GM23338 (cell line): ENCODE measurements at regions not wholly inside any gene's neighbourhood (a gene's known extent, or its start where the extent isn't known, plus 50 kb on each side); places are given as distances from the start of the nearest gene placed in this dataset.

ENCODE experiments used
- ATAC-seq: fragments of 200-7000 bp; cut with Tn5 transposase; 3 replicates; pipeline ENCODE4 v1.9.1; 2020
- DNase-seq: peaks from one replicate; pipeline ENCODE4 v3.0.0-alpha.2; 2015; ENCODE audit warnings: low spot score
- H2AFZ ChIP-seq: fragments of 200-600 bp; sonication (generic); 2 replicates; pipeline ENCODE4 v1.8.0; 2016; ENCODE audit warnings: antibody characterized with exemption, mild to moderate bottlenecking, moderate library complexity
- H3F3A ChIP-seq: fragments of 200-600 bp; sonication (generic); replicated peaks from 2 replicates; pipeline ENCODE4 v1.8.0; 2017; ENCODE audit warnings: antibody characterized with exemption, mixed run types, low read depth
- H3K27ac ChIP-seq: fragments of 200-600 bp; sonication (generic); 2 replicates; pipeline ENCODE4 v1.6.1; 2016; ENCODE audit warnings: low read depth
- H3K27me3 ChIP-seq: fragments of 200-600 bp; sonication (generic); 2 replicates; pipeline ENCODE4 v1.8.0; 2016; ENCODE audit warnings: mild to moderate bottlenecking, mixed run types, moderate library complexity; ENCODE audit not compliant: insufficient read depth
- H3K36me3 ChIP-seq: fragments of 200-600 bp; sonication (generic); 2 replicates; pipeline ENCODE4 v1.8.0; 2016; ENCODE audit warnings: mild to moderate bottlenecking; ENCODE audit not compliant: insufficient read depth
- H3K4me1 ChIP-seq: fragments of 200-600 bp; sonication (generic); 2 replicates; pipeline ENCODE4 v1.8.0; 2016; ENCODE audit warnings: mild to moderate bottlenecking, moderate library complexity; ENCODE audit not compliant: insufficient read depth
- H3K4me2 ChIP-seq: fragments of 200-600 bp; sonication (generic); 2 replicates; pipeline ENCODE4 v1.7.1; 2017; ENCODE audit warnings: mixed run types
- H3K4me3 ChIP-seq: fragments of 200-600 bp; sonication (generic); 2 replicates; pipeline ENCODE4 v1.6.1; 2016; ENCODE audit warnings: mixed run types
- H3K79me2 ChIP-seq: fragments of 200-600 bp; sonication (generic); replicated peaks from 2 replicates; pipeline ENCODE4 v1.8.0; 2017; ENCODE audit warnings: mild to moderate bottlenecking; ENCODE audit not compliant: insufficient read depth
- H3K9me2 ChIP-seq: fragments of 200-600 bp; sonication (generic); 2 replicates; pipeline ENCODE4 v1.8.0; 2017; ENCODE audit not compliant: insufficient read depth
- H4K20me1 ChIP-seq: fragments of 200-600 bp; sonication (generic); replicated peaks from 2 replicates; pipeline ENCODE4 v1.8.0; 2017; ENCODE audit warnings: mild to moderate bottlenecking; ENCODE audit not compliant: insufficient read depth
- H3K27ac Mint-ChIP-seq: 2 replicates; pipeline ENCODE4 v1.8.0; 2020; ENCODE audit warnings: inconsistent platforms, mild to moderate bottlenecking, moderate library complexity, mixed read lengths
- H3K27me3 Mint-ChIP-seq: 3 replicates; pipeline ENCODE4 v1.8.0; 2022; ENCODE audit warnings: low read depth, mild to moderate bottlenecking, moderate library complexity, mixed read lengths, inconsistent platforms; ENCODE audit not compliant: insufficient read depth, poor library complexity
- H3K36me3 Mint-ChIP-seq: 3 replicates; pipeline ENCODE4 v1.8.0; 2021; ENCODE audit warnings: low read depth, mild to moderate bottlenecking, inconsistent platforms, moderate library complexity, mixed read lengths
- H3K4me1 Mint-ChIP-seq: 3 replicates; pipeline ENCODE4 v1.8.0; 2020; ENCODE audit warnings: mild to moderate bottlenecking, inconsistent platforms, mixed read lengths
- H3K4me3 Mint-ChIP-seq: 3 replicates; pipeline ENCODE4 v1.8.0; 2021; ENCODE audit warnings: moderate library complexity, mild to moderate bottlenecking, inconsistent platforms, mixed read lengths
- H3K9me3 Mint-ChIP-seq: 3 replicates; pipeline ENCODE4 v1.8.0; 2020; ENCODE audit warnings: moderate library complexity, mild to moderate bottlenecking, inconsistent platforms, mixed read lengths
- CREB1 ChIP-seq: fragments of 250-450 bp; sonication (Bioruptor Pico); IDR thresholded peaks from 2 replicates; pipeline ENCODE4 v1.5.0; 2020; ENCODE audit warnings: low read depth, mild to moderate bottlenecking, moderate library complexity
- CTCF ChIP-seq, 2 experiments: fragments of 200-600 bp in 1 of 2; sonication (generic) in 1 of 2; conservative IDR thresholded peaks; 2 replicates each; pipeline versions ENCODE4 v1.5.1 to v1.6.1; 2016 to 2017; ENCODE audit warnings: antibody characterized with exemption in 2 of 2, low read depth in 2 of 2, mild to moderate bottlenecking in 2 of 2, moderate library complexity in 1 of 2
- ETS1 ChIP-seq: IDR thresholded peaks from 2 replicates; pipeline ENCODE4 v1.6.1; 2016; ENCODE audit warnings: antibody characterized with exemption
- EZH2phosphoT487 ChIP-seq: fragments of 200-600 bp; sonication (generic); IDR thresholded peaks from one replicate; pipeline ENCODE4 v1.8.1; 2018; ENCODE audit warnings: antibody characterized with exemption; ENCODE audit not compliant: unreplicated experiment
- JUNB ChIP-seq: IDR thresholded peaks from one replicate; pipeline ENCODE4 v1.6.1; 2016; ENCODE audit warnings: antibody characterized with exemption; ENCODE audit not compliant: unreplicated experiment
- NANOG ChIP-seq: IDR thresholded peaks from 2 replicates; pipeline ENCODE4 v1.6.1; 2016; ENCODE audit warnings: antibody characterized with exemption, borderline replicate concordance
- STAT1 ChIP-seq: IDR thresholded peaks from one replicate; pipeline ENCODE4 v1.6.1; 2016; ENCODE audit warnings: antibody characterized with exemption; ENCODE audit not compliant: unreplicated experiment
- ZNF331 ChIP-seq: fragments of 250-450 bp; sonication (Bioruptor Pico); IDR thresholded peaks from 2 replicates; pipeline ENCODE4 v1.5.0; 2020; ENCODE audit warnings: low read depth, mild to moderate bottlenecking, moderate library complexity
- ZNF462 ChIP-seq: fragments of 250-450 bp; sonication (Bioruptor Pico); IDR thresholded peaks from 2 replicates; pipeline ENCODE4 v1.5.0; 2020; ENCODE audit warnings: mild to moderate bottlenecking, moderate library complexity

- peaks cover 3% of the 10 kb centered on the region for H3K27me3 Mint-ChIP-seq
- TF ChIP-seq STAT1 (no peak), ZNF462 (CRISPR knock-in tag) (no peak)
- no peak overlapping the region for H3K4me2 ChIP-seq
- ATAC-seq: no peak
- peaks cover 33% of the 10 kb centered on the region for H3K9me3 Mint-ChIP-seq
- DNase-seq: no peak
- no peak overlapping the region for H2AFZ ChIP-seq
- H3K4me1 Mint-ChIP-seq: peaks cover 3% of the 10 kb centered on the region; the same call in 1 of the 3 replicates
- H3K27ac ChIP-seq: no peak overlapping the region
- H4K20me1 ChIP-seq: no peaks in the 10 kb centered on the region
- 0 out of 2 replicates have a peak, but pooled peaks cover 4% of the 10 kb centered on the region for H3F3A ChIP-seq
- no peak overlapping the region for H3K27ac Mint-ChIP-seq
- H3K79me2 ChIP-seq: no peaks in the 10 kb centered on the region
- no peak overlapping the region for H3K4me3 ChIP-seq
- H3K4me1 ChIP-seq: no peaks in the 10 kb centered on the region
- peaks cover 9% of the 10 kb centered on the region; the same call in 1 of the 2 replicates for H3K36me3 ChIP-seq
- H3K4me3 Mint-ChIP-seq: no peak overlapping the region
- no peaks in the 10 kb centered on the region for H3K27me3 ChIP-seq
- peaks cover 33% of the 10 kb centered on the region for H3K36me3 Mint-ChIP-seq
- H3K9me2 ChIP-seq: peaks cover 21% of the 10 kb centered on the region
These were observed 519.9 kb downstream of the RNF144A start for GRCh38 chr2:7437141-7437540.

GRCh38 chr2:7437716-7438632 lies 520.8 kb downstream of the RNF144A start:
- H3F3A ChIP-seq: no peaks in the 10 kb centered on the region
- Mint-ChIP-seq H3K9me3 (peaks cover 25% of the 10 kb centered on the region), H3K4me1 (no peaks in the 10 kb centered on the region), H3K27me3 (peaks cover 2% of the 10 kb centered on the region), H3K27ac (no peak overlapping the region), H3K36me3 (peaks cover 26% of the 10 kb centered on the region), H3K4me3 (no peak overlapping the region)
- H4K20me1 ChIP-seq: no peaks in the 10 kb centered on the region
- no peak for ATAC-seq
- 0 out of 2 replicates have a peak, but pooled peaks cover 5% of the 10 kb centered on the region for H3K4me1 ChIP-seq
- no peak overlapping the region for H3K4me3 ChIP-seq
- no peaks in the 10 kb centered on the region for H3K79me2 ChIP-seq
- H3K36me3 ChIP-seq: peaks cover 8% of the 10 kb centered on the region; the same call in 1 of the 2 replicates
- H3K27ac ChIP-seq: no peak overlapping the region
- peak overlapping the region; percentile 60; the same call in 1 of the 2 replicates for H2AFZ ChIP-seq
- H3K9me2 ChIP-seq: peaks cover 15% of the 10 kb centered on the region
- no peak overlapping the region for H3K4me2 ChIP-seq
- no peak for DNase-seq
- no peaks in the 10 kb centered on the region for H3K27me3 ChIP-seq
- TF ChIP-seq ETS1: no peak
- TF ChIP-seq CREB1 (CRISPR knock-in tag): no peak
- TF ChIP-seq STAT1: no peak
- TF ChIP-seq JUNB: no peak
- TF ChIP-seq EZH2phosphoT487: no peak
- no peak for TF ChIP-seq NANOG
- TF ChIP-seq ZNF331 (CRISPR knock-in tag): no peak
- TF ChIP-seq CTCF (conservative IDR thresholded peaks at IDR 0.05; ENCODE audit: low read depth in 2 of 2): no peak
